ENCODE measurements at regions not wholly inside any gene's neighbourhood (a gene's known extent, or its start where the extent isn't known, plus 50 kb on each side); places are given as distances from the start of the nearest gene placed in this dataset.
"Not testable (repeated sequence)": the region's sequence is repeated elsewhere in the genome, so short reads cannot be mapped to it uniquely, and the experiment has no call there.

DNA sequence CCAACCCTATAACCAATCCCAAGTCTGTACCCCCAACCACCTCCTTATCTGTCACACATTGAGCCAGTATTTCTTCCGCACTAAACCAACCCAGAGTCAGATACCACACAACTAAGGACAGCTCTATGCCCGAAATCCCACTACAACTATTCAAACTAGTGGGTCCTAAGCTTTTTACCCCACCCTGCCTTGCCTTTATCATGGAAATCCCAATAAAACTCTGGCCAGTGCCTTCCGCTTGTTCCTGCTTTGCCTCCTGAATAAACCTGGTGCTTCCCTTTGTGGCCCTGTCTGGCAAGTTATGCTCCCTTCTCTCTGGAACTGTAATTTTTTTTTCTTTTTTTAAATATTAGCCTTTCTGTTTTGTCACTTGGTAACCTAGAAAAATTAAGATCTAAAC, 493.3 kb upstream of the SYT1 start:
- Histone ChIP-seq H3K27me3 (ENCODE audit: low read depth) (no peaks in the 10 kb centered on the region), H3K36me3 (no peaks in the 10 kb centered on the region), H3K4me3 (no peak overlapping the region), H3K9me3 (replicated peaks) (no peaks in the 10 kb centered on the region), H3K27ac (replicated peaks) (no peak overlapping the region), H3K4me1 (no peaks in the 10 kb centered on the region)
- no peak for DNase-seq
- intact Hi-C loops (cut with micrococcal nuclease), result no loop called here
- TF ChIP-seq, protein P1, sequence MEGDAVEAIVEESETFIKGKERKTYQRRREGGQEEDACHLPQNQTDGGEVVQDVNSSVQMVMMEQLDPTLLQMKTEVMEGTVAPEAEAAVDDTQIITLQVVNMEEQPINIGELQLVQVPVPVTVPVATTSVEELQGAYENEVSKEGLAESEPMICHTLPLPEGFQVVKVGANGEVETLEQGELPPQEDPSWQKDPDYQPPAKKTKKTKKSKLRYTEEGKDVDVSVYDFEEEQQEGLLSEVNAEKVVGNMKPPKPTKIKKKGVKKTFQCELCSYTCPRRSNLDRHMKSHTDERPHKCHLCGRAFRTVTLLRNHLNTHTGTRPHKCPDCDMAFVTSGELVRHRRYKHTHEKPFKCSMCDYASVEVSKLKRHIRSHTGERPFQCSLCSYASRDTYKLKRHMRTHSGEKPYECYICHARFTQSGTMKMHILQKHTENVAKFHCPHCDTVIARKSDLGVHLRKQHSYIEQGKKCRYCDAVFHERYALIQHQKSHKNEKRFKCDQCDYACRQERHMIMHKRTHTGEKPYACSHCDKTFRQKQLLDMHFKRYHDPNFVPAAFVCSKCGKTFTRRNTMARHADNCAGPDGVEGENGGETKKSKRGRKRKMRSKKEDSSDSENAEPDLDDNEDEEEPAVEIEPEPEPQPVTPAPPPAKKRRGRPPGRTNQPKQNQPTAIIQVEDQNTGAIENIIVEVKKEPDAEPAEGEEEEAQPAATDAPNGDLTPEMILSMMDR (IDR thresholded peaks at IDR 0.05; ENCODE audit: borderline replicate concordance), result no peak

DNA sequence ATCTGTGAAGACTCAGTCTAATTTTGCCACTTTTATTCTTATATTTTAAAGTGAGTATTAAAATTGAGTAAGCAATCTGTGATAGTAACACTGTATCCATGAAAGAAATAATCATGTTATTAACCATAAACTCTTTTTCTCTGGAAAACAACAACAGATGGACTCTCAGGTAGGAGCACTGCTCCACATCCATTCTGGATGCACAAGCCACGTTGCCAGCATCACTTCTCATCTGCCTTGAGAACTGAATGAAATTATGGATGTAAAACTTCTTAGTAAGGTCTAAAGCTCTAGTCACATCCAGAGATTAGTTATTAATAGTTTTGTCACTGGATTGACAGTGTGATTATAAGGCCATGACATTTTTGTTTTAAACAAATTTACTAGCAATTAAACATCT, 489.1 kb upstream of the SYT1 start:
- no peaks in the 10 kb centered on the region for H3K4me1 ChIP-seq
- TF ChIP-seq, protein P1 (IDR thresholded peaks at IDR 0.05; ENCODE audit: borderline replicate concordance), result no peak
- intact Hi-C loops (cut with micrococcal nuclease), result no loop called here
- H3K27ac ChIP-seq (replicated peaks), result no peak overlapping the region
- H3K36me3 ChIP-seq, result no peaks in the 10 kb centered on the region
- no peaks in the 10 kb centered on the region for H3K27me3 ChIP-seq (ENCODE audit: low read depth)
- H3K4me3 ChIP-seq, result no peak overlapping the region
- DNase-seq, result no peak
- peaks cover 19% of the 10 kb centered on the region for H3K9me3 ChIP-seq (replicated peaks)

DNA sequence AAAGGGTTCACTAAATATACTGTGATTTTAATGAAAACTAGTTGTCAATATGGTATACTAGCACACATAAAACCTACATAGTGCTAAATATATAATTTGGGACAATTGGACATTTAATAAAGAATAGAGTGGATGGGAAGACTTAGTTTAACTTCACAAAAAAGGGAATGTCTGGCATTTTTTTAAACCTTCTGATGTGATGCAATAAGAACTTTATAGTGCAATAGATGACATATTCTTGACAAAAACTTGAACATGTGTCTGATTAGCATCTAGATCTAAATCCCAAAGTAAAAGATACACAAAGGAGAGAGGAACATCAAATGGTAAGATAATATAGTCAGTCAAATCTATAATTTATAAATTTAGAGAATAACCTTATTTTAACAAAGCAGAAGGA, 488.3 kb upstream of the SYT1 start:
- H3K36me3 ChIP-seq, result no peaks in the 10 kb centered on the region
- intact Hi-C loops (cut with micrococcal nuclease), result no loop called here
- H3K27me3 ChIP-seq (ENCODE audit: low read depth), result no peaks in the 10 kb centered on the region
- no peak overlapping the region for H3K27ac ChIP-seq (replicated peaks)
- H3K4me1 ChIP-seq, result no peaks in the 10 kb centered on the region
- TF ChIP-seq, protein P1 (IDR thresholded peaks at IDR 0.05; ENCODE audit: borderline replicate concordance), result no peak
- H3K4me3 ChIP-seq, result no peak overlapping the region
- peaks cover 19% of the 10 kb centered on the region for H3K9me3 ChIP-seq (replicated peaks)
- DNase-seq, result no peak

DNA sequence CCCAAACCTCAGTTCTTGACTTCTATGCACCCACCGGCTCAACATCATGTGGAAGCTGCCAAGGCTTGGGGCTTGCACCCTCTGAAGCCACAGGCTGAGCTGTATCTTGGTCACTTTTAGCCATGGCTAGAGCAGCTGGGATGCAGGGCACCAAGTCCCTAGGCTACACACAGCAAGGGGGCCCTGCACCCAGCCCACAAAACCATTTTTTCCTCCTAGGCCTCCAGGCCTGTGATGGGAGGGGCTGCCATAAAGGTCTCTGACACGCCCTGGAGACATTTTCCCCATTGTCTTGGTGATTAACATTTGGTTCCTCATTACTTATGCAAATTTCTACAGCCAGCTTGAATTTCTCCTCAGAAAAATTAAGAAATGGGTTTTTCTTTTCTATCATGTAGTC, 485.5 kb upstream of the SYT1 start:
- H3K4me1 ChIP-seq, result not testable (repeated sequence)

DNA sequence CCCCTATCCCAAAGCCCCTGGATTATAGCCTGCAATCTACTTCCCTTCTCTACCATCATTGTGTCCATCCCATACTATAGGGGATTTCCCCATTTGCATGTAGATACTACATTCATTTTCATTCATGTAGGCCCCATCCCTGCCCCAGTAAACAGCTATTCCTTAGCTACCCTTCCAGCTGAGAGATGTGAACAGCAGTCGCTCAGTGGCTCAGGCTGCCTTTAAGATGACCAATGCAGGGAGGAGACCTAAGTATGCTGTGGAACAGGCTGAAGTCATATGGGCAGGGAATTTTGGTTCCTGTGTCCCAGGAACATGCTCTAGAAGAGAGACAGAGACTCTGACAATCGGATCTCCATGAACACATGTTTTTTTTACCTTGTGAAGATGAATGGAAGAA, 481.2 kb upstream of the SYT1 start:
- no peaks in the 10 kb centered on the region for H3K36me3 ChIP-seq
- H3K27ac ChIP-seq (replicated peaks), result no peak overlapping the region
- no peak overlapping the region for H3K4me3 ChIP-seq
- peaks cover 17% of the 10 kb centered on the region for H3K9me3 ChIP-seq (replicated peaks)
- TF ChIP-seq, protein P1 (IDR thresholded peaks at IDR 0.05; ENCODE audit: borderline replicate concordance), result no peak
- H3K4me1 ChIP-seq, result no peaks in the 10 kb centered on the region
- intact Hi-C loops (cut with micrococcal nuclease), result no loop called here
- no peak for DNase-seq
- H3K27me3 ChIP-seq (ENCODE audit: low read depth), result no peaks in the 10 kb centered on the region

More for the DNA sequence above, 485.5 kb upstream of the SYT1 start:
- DNase-seq; H3K36me3 ChIP-seq; H3K27ac ChIP-seq (replicated peaks); H3K4me3 ChIP-seq; H3K27me3 ChIP-seq (ENCODE audit: low read depth); intact Hi-C loops (cut with micrococcal nuclease): not testable (repeated sequence)
- peaks cover 19% of the 10 kb centered on the region for H3K9me3 ChIP-seq (replicated peaks)

DNA sequence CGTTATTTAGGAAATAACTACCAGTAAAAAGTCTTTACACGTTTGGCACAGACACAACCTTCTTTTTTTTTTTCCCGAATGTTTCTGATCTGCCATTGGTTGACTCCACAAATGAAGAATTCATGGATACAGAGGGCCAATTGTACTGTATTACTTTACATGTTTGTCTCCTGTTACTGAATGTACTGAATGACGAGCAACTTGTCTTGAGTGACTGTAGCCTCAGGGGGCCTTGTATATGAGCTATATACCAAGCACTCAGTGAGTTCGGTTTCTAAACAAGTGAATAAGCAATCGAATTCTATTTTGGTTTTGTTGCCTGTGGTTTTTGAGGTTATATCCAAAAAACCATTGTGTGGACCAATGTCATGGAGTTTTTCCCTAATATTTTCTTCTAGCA, 480.0 kb upstream of the SYT1 start:
- DNase-seq, result no peak
- no peak overlapping the region for H3K27ac ChIP-seq (replicated peaks)
- H3K4me3 ChIP-seq, result no peak overlapping the region
- intact Hi-C loops (cut with micrococcal nuclease), result no loop called here
- H3K27me3 ChIP-seq (ENCODE audit: low read depth), result no peaks in the 10 kb centered on the region
- no peaks in the 10 kb centered on the region for H3K4me1 ChIP-seq
- TF ChIP-seq, protein P1 (IDR thresholded peaks at IDR 0.05; ENCODE audit: borderline replicate concordance), result no peak
- H3K9me3 ChIP-seq (replicated peaks), result peaks cover 6% of the 10 kb centered on the region
- no peaks in the 10 kb centered on the region for H3K36me3 ChIP-seq
